NCI-H69 (cell line): ENCODE measurements at regions not wholly inside any gene's neighbourhood (a gene's known extent, or its start where the extent isn't known, plus 50 kb on each side); places are given as distances from the start of the nearest gene placed in this dataset.

Experiments
- DNase-seq: peaks from one replicate; lab custom pipeline; 2025; lab: John Stamatoyannopoulos, UW

DNA sequence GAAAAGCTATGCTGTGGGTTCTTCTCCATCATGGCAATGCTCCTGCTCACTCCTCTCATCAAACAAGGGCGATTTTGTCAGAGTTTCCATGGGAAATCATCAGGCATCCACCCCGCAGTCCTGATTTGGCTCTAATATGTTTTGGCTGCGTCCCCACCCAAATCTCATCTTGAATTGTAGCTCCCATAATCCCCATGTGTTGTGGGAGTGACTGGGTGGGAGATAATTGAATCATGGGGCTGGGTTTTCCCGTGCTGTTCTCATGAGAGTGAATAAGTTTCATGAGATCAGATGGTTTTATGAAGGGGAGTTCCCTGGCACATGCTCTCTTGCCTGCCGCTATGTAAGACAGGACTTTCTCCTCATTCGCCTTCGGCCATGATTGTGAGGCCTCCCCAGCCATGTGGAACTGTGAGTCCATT is 163.8 kb downstream of the GADD45G start:
- no peak for DNase-seq

- peak; percentile 93 for DNase-seq
Measured at GRCh38 chr9:89770531-89771174, 165.8 kb downstream of the GADD45G start.

DNA sequence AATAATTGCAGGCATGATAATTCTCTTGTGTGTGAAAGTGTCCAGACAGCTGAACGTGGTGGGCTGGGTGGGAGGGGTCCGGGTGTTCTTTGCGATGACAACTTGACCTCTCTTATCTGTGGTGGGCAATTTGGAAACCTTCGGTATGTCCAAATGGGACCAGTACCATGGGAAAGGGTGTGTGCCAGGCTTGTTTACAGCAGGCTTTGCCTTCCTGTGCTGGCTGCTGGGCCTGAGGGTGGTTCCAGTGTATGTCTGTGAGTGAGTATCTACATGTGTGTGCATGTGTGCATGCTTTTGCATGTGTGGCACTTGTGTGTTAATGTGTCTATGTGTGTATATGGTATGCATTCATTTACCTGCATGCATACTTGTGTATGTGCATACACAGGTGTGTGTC is 166.4 kb downstream of the GADD45G start:
- DNase-seq, result no peak

- no peak for DNase-seq
Measured at GRCh38 chr9:89773170-89773569, 168.4 kb downstream of the GADD45G start.

GRCh38 chr9:89774858-89775370 is 170.1 kb downstream of the GADD45G start:
- no peak for DNase-seq

GRCh38 chr9:89775641-89776040 is 170.8 kb downstream of the GADD45G start:
- DNase-seq, result no peak

- DNase-seq, result no peak
Measured at GRCh38 chr9:89776795-89777525, 172.1 kb downstream of the GADD45G start.

DNA sequence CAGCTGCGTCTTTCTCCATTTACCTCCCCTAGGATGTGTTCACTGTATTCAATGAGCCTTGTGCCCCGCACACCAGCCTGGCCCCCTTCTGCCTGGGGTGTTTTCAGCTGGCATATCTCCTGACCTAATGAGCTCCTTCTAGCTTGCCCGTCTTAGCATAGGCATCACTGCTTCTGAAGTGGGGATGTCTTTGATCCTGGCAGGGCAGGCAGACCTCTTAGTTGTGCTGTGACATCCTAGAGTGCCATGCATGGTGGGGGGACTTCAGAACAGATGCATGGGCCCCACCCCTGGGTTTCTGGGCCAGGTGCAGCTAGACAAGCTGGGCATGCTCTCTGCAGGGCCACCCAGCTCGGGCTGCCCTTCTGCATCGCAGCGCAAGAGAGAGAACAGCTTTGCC is 172.7 kb downstream of the GADD45G start:
- no peak for DNase-seq

DNA sequence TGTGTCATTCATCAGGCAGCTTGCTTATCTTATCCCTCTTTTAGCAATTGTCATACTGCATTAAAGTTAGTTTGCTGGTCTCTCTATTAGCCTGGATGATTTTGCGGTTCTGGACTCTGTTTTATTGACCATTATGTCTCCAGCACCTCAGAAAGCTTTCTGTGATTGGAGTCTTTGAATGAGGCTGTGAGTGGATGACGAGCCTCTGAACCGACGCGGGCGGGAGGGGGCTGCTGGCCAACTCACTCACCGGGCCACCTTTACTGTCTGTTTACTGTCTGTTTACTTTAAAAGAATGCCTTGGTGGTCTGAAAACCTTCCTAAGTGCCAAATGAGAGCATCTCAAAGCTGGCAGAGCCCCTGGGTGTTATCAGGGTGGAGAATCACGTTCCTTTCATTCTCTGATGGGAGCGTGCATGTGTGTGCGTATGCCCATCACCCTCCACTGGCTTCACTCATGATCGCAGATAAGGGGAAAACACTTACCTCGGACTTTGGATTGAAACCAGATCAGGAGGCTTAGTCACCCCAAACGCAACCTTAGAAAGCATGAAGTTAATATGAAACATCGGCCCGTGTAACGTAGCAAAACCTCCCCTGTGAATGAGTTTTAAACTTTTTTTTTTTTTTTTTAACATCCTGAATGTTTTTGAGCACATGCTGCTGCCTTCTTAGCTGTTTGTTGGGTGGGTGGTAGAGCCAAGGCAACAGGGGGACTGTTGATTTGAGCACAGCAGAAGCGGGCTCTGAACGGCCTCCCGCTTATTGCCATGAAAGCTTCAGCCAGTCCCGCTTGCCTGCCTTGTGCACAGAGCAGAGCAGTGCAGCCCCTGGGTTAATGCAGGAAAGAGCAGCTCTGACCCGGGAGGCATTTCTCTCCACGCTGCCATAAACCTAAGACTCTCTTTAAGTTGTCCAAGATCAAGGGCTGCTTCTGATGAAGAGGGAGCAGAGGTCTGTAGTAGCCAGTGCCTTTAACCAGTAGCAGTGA is 173.6 kb downstream of the GADD45G start:
- DNase-seq, result no peak

GRCh38 chr9:89779405-89780203 is 174.8 kb downstream of the GADD45G start:
- no peak for DNase-seq

GRCh38 chr9:89780959-89781358 is 176.1 kb downstream of the GADD45G start:
- no peak for DNase-seq

- peak; percentile 42 for DNase-seq
Measured at GRCh38 chr9:89781838-89782540, 177.2 kb downstream of the GADD45G start.

GRCh38 chr9:89786655-89787054 is 181.8 kb downstream of the GADD45G start:
- DNase-seq, result peak; percentile 63

DNA sequence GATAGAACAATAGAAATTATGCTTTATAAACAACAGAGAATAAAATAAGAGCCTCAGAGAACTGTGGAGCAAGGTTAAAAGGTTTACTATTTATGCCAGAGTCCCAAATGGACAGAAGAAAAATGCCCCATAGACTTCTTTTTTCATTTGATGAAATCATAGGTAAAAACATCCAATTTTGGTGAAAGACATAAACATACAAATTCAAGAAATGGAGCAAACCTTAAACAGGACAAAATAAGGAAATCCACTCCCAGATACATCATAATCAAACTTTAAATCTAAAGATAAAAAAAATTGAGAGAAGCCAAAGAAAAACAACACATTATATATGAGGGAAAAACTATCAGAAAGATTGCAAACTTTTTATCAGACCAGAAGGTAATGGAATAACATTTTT is 182.8 kb downstream of the GADD45G start:
- no peak for DNase-seq

DNA sequence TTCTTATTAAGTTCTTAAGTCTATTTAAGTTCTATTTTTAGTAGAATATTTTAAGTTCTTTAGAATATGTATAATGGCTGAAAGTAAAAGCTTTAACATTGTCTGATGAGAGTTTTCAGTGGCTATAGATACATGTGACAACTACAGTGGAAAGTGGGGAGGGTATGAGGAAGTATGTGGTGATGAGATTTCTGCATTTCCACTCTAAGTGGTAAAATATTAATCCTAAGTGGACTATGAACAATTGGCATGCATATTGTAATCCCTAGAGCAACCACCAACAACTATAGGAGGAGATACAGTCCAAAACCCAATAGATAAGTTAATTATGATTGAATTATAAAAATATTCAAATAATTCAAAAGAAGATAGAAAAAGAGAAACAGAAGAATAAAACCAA is 183.6 kb downstream of the GADD45G start:
- DNase-seq, result no peak

- DNase-seq, result peak; percentile 48
Measured at GRCh38 chr9:89789922-89790510, 185.2 kb downstream of the GADD45G start.

DNA sequence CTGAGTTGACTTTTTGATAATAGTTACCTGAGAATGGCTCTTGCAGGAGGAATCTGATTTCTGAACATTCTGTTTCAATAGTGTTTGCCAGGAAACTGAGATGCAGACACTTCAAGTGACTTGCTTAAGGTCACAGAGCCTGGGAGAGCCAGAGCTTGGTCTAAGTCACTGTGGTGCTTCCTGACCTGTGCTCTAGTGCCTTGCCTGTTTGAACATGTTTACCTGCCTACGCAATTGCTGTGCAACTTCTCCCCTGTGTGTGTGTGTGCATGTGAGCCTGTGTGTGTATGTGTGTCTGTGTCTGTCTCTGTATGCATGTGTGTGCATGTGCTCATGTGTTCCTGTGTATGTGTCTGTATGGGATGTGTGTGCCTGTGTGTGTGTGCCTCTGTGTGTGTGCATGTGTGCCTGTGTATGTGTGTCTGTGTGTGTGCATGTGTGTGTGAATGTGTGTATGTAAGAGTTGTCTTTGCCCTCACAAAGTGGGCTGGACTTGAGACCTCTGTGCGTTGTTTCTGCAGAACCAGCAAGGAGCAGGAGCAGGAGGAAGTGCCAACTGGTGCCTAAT is 185.8 kb downstream of the GADD45G start:
- peak; percentile 31 for DNase-seq

DNA sequence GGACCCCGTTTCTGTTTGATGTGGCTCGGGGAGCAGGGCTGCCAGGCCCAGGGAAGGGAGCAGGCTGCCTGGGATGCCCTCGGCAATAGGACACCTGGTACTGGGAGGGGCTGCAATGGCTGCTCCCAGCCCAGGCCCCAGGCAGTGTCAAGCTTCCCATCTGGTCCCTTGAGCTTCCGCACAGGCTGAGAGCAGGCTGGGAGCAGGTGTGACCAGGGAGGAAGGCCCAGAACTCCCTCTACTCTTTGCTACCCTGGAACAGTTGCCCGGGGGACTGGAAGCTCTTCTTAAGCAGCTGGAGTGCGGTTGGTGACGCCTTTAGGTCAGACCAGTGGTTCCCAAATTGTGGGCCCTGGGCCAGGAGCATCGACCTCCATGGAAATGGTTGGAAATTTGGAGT is 186.9 kb downstream of the GADD45G start:
- peak; percentile 95 for DNase-seq

- no peak for DNase-seq
Measured at GRCh38 chr9:89792189-89793123, 187.6 kb downstream of the GADD45G start.
